ENCODE measurements at regions not wholly inside any gene's neighbourhood (a gene's known extent, or its start where the extent isn't known, plus 50 kb on each side); places are given as distances from the start of the nearest gene placed in this dataset.

DNA sequence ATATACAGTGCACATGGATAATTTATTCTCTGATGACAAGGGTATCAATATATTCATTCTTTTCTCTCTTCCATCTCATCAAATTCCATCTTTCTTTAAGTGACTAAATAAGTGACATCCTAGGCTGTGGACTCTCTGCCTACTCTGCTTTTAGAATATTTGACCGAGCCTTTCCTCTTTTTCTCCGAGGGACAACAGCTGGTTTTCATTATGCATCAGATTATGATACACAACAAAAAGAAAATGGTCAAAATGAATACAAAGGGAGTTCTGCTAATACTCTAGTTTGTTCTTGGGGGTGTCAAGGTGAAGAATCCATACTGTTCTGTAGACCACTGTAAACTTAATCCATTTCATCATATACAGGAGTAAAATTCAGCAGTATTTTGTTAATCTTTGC lies 942.6 kb downstream of the KCNJ2 start:
- TF ChIP-seq, protein P1, sequence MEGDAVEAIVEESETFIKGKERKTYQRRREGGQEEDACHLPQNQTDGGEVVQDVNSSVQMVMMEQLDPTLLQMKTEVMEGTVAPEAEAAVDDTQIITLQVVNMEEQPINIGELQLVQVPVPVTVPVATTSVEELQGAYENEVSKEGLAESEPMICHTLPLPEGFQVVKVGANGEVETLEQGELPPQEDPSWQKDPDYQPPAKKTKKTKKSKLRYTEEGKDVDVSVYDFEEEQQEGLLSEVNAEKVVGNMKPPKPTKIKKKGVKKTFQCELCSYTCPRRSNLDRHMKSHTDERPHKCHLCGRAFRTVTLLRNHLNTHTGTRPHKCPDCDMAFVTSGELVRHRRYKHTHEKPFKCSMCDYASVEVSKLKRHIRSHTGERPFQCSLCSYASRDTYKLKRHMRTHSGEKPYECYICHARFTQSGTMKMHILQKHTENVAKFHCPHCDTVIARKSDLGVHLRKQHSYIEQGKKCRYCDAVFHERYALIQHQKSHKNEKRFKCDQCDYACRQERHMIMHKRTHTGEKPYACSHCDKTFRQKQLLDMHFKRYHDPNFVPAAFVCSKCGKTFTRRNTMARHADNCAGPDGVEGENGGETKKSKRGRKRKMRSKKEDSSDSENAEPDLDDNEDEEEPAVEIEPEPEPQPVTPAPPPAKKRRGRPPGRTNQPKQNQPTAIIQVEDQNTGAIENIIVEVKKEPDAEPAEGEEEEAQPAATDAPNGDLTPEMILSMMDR (conservative IDR thresholded peaks at IDR 0.05 in 1 of 2, IDR thresholded peaks at IDR 0.05 in 1 of 2; ENCODE audit: extremely low read depth in 1 of 2, insufficient read depth in 1 of 2, low read depth in 1 of 2, low read length in 2 of 2): no peak
- no peak for TF ChIP-seq EZH2 (IDR thresholded peaks at IDR 0.05; ENCODE audit: borderline replicate concordance, low read length)

Measured in mammary epithelial cell (primary cell).